GM21825 (cell line): ENCODE measurements at regions not wholly inside any gene's neighbourhood (a gene's known extent, or its start where the extent isn't known, plus 50 kb on each side); places are given as distances from the start of the nearest gene placed in this dataset.
"Not testable (repeated sequence)": the region's sequence is repeated elsewhere in the genome, so short reads cannot be mapped to it uniquely, and the experiment has no call there.

Experiments
- ATAC-seq: cut with Tn5 transposase; IDR thresholded peaks from one replicate; pipeline ENCODE4 v1.9.1; 2021; ENCODE audit warnings: mild to moderate bottlenecking, moderate library complexity; ENCODE audit not compliant: unreplicated experiment

DNA sequence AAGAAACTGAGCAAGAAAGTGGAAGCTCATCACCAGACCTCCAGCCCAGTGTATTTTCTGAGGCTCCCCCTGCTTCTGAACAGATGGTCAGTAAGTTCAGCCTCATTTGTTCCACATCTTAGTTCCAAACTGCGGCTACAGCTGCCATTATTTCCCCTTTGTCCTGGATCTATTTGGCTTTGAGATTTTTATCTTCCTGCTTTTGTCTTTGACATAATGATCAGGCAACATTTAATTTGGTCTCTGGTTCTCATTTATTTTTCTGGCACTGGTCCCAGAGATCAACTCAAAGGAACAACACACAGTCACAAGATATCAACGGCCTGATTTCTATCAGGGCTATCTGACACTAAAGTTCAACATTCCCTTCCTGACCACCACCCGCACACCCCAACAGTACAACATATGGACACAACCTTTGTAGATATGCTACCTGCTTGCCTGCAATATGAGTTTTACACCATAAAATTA, 137.5 kb downstream of the FAM76B start:
- no peak for ATAC-seq

DNA sequence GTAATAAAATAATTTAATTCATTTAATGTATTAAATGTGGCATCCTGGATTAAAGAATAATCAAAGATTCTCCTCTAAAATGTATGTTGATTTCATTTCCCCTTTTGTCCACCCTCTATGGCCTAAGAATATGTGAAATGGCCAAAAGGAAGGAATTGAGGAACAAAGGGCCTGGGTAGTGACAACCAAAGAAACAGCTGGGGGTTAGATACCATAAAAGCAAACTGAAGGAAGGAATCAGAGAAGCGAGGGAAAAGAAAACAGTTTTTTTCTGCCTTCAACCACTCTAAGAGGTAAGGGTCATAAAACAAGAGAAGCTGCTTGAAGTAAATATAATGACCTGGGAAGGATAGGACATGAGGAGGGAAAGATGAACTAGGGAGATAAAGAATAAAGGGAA, 139.3 kb downstream of the FAM76B start:
- ATAC-seq, result no peak

DNA sequence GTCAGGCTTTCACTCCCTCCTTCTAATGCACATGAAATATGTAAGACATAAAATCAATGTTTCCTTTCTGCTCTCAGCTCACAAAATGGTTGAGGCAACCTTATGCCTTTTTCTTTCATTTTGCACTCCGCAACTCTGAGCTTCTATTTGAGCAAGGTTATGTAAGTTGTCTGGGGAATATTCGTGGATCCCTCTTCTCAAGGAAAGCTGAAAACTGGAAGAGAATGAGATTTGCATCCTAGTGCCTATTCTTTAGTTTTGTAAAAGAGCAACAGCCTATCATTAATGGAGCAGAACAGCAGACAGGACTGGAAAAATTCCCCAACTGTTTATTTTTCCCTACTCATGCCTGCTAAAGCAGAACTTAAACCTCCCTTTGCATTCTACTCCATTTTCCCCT, 141.7 kb downstream of the FAM76B start:
- no peak for ATAC-seq

DNA sequence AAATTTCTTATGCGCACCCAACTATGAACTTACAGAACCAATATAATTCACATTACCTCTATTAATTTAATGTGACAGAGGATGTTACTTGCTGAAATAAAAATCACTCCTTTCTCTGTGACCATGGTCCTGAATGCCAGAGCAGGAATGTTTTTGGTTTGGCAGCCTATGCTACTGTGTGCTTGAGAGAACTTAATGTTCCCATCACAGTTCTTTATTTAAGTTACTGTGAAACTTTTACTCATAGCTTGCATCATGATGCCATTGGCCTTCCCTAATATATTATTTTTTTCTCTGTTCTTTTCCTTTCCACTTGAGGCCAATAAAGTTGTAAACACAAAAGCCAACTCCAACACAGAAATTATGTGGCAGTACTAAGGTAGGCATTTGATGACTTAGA, 142.2 kb downstream of the FAM76B start:
- no peak for ATAC-seq

DNA sequence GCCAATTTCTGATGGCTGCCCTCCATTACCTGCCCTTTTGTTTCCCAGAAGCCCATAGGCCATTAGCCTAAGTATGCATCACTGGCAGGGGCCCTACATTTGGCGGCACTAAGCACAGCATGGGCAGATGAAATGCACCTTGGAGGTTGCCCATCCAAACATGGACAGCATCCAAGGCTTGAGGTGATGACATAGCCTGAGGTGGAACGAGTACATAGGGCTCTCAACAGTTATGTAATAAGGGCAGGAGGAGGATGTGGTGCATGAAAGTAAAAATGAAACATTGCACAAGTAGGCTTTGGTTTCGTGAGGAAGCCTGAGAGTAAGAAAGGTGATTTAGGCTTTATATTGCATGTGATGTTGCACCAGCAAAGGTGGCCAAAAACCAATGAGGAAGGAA, 148.1 kb downstream of the FAM76B start:
- peak; percentile 100 for ATAC-seq

DNA sequence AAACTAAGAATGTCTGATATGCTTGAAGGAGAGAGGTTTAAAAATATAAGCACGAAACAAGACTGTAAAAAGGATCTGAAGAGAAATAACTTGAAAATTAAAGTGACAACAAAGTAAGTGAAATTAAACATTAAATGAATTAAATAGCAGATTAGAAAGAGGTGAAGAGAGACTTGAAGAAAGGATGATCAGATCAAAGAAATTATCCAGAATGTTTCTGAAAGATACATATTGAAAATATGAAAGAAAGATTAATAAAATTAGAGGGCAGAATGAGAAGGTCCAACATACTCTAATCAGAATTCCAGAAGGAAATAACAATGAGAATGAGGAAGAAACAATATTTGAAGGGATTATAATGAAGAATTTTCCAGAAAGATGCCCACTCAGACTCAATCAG, 151.1 kb downstream of the FAM76B start:
- no peak for ATAC-seq

DNA sequence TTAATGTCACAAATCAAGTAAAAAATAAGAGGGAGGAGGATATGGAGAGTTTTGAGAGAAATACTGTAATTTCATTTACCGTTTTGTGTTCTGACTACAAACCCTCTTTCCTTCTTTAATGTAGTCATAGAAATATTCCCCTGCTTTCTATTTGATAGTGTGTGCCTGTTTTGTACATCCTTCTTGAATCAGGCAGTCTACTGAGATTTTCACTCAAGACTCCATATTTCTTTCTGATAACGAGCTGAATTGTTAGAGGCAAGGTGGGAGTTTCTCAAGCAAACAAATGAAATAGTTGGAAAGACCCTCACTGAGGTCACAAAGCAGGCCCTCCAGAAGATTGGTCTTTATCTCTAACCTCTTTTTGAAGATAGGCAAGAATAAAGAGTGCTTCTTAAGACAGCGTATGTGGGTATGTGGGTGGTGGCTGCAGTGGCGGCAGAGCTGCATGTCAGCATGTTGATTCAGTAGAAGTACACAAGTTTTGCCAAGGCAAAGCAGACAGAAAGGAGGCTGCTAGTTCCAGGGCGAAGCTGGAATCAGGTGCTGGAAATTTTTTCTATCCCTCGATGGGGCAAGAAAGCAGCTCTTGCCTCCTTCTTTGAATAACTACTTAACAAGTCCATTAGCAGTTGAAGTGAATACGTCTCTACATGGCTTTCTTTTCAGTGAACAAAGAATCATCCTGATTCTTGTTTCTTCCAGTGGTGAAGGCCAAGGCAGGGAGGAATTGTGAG, 164.2 kb downstream of the FAM76B start:
- ATAC-seq, result no peak

DNA sequence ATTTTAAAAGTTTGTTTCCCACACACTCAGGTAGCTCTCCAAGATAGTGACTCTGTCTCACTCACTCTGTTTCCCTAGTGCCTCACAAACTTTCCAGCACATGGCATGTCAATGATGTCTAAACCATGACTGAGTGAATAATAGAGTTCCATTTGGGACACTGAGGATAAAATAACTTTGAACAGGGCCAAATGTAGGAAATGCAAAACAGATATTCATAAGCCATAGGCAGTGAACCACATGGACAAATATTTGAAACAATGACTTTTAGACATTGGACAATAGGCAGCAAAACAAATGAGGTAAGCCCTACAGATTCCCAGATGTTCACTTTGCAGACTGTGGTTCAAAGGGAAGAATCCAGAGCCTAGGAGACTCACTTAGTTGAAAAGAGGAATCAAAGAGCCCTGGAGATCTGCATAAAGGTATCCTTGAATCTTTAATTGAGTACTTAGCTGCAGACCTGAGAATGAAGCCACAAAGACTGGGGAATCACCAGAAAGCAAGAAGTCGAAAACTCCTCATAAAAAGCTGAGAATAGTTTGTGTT, 173.3 kb downstream of the FAM76B start:
- no peak for ATAC-seq

DNA sequence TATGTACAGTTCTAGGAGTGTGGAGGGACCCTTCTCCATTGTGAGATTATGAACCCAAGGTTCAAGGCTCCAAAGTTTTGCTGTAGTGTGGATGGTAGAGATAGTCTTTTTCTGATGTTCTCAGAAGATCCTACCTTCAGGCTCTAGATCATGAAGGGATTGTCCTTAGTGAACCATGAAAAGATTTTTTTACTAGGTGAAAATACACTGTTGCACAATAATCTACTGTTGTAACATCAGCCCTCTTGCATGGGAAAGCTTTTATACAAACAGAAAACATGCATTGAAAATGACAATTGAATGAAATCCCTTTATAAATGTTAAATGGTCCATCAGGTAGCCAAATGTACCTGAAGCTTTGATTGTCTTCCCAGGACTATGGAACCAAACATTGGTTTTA, 177.8 kb downstream of the FAM76B start:
- ATAC-seq, result no peak

DNA sequence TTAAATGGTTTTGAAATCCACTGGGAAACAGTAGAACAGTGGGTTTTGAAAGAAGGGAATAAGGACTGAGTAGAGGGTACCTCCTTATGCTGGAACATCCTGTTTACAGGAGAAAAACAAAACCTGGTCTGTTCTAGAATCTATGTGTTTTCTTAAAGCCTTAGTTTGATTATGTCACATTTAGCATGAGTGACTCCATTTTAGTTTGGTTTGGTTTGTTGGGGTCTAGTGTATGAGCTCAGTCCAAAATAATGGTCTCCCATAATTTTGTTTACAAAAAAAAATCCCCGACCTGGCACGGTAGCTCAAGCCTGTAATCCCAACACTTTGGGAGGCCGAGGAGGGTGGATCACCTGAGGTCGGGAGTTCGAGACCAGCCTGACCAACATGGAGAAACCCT, 179.4 kb downstream of the FAM76B start:
- ATAC-seq, result not testable (repeated sequence)

DNA sequence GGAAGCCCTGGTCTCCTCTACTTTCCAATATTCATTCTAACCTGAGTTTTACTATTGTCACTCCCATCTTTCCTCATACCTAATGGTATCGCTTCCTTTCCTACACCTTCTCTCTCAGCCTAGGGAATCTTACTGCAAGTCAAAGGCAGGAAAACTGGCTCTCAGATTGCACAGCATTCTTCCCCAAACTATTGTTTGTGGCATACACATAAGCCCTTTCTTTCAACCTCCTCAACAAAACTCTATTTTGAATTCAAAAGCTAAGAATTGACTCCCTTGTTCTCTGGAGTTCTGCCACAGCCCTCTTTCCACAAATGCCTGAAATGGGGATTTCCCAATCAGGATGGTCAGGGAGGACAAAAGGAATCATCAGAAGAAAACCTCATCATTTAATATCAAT, 181.5 kb downstream of the FAM76B start:
- ATAC-seq, result no peak

DNA sequence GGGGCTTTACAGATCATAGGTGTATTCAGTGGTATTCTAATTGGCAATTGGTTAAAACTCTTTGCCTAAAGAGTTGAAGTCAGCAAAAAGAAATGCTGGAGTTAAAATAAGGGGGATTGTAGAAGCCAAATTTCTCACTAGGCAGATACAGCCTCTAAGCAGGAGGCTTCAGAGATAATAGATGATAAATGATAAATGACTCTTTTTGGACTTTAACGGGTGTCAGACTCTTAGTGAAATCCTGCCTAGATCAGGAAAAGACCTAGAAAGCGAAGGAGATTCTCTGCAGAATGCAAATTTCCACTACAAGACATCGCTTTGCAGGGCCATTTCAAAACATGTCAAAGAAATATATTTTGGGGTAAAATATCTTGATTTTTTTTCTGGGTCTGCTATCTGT, 182.8 kb downstream of the FAM76B start:
- ATAC-seq, result no peak

DNA sequence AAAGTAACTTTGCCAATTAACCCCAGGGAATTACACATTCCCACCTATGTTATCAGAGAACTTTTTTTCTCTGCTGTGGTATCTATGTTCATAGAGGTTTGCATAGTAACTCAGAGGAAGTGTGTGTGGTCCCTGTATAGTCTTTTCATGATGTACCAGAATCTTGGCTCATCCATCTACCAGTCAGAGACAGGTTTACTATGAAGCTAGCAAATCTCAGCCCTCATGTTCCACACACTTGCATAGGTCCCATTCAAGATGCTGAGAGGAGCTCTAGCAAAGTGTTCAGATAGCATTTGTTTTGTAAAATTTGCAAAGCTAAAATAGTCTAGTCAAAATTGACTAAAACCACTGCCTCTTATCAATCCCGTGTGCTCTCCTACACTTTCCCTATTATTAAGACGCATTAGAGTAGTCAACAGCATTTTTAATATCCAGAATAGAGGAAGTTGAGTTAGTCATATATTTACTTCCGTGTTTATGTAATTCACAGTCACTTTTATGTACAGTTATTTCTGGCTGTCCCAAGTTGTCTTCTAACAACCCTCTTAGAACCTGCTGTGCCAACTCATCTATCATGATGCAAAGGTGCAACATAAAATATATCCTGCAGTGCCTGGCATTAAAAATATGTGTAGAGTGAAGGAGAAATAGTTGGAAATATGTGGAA, 184.2 kb downstream of the FAM76B start:
- ATAC-seq, result no peak

DNA sequence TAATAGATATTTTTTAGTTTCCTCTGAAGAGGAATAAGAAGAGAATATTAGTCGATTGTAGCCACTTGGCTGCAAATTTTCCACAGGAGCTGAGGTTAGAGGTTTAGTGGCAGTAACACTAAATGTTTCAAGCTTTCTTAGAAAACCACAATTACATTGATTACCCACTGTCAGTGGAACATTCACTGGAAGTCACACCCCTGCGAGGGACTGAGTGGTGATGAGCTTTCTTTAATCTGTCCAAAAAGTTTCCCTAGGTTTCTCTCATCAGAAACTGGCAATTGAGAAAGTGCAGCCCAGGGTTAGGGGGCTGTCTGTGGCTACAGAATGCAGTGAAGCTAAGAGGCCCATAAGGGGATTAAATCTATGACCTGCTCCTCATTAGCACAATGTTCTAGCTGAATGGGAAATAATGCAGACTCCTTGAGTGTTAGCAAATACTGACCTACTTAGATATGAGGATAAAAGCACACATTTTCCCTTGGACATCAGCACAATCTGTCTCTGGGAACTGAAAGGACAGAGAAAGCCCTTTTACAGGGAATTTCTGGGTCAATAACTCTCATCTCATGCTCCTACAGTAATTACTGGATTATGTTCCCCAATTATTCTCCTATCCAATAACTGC, 189.5 kb downstream of the FAM76B start:
- ATAC-seq, result no peak

DNA sequence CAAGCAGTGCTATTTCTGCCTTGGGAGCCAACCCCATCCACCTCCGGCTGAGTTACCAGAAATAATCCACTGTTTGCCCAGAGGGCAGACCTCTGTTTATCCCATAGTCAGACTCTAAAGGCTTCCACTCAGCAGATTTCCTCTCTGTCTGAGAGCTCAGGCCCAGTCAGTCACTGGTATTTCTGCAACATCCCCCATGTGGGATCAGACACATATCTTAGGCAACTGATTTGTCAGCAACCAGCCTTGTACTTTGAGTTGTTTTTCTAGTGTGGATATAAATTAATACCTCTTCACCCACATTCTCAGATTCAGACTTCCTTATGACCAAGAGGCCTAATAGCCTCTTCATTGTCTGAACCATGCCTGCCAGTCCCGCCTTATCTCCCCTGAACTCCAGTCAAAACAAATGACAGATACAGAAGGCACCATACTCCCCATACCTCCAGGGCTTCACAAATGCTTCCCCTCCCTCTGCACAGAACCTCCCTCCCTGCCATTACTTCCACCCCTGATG, 193.6 kb downstream of the FAM76B start:
- ATAC-seq, result no peak

DNA sequence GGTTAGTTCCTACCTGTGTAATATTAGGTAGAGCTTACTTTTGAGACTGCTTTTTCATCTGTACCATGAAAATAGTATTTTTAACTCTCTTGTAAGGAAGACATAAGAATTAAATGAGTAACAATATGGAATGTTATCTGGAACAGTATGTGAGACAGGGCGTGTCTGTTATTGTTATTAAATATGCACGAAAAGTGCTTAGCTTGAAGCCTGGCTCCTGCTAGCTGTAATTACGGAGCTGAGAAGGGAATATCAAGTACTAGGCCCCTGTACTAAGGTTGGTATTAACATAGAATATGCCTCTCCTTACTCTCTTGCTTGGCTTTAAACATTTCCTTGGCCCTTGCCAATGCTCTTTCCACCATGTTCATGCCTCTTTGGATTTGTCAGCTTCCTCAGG, 194.0 kb downstream of the FAM76B start:
- ATAC-seq, result no peak

DNA sequence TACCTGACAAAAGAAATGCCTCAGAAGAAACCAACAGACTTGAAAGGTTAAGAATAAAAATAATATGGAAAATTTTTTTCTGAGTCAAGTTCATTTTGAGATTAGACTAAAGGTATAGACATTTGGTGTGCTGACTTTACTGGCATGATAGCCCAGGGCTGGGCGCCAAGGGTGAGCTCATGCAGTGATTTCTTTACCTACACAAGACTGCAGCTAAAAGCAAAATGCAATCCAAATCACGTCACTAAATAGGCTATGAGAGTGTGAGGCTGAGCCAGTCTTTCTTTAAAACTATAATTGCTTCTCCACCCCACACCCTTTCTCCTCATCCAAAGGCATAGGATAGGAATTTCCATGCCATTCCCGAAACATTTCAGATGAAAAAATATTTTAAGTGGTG, 196.5 kb downstream of the FAM76B start:
- no peak for ATAC-seq

DNA sequence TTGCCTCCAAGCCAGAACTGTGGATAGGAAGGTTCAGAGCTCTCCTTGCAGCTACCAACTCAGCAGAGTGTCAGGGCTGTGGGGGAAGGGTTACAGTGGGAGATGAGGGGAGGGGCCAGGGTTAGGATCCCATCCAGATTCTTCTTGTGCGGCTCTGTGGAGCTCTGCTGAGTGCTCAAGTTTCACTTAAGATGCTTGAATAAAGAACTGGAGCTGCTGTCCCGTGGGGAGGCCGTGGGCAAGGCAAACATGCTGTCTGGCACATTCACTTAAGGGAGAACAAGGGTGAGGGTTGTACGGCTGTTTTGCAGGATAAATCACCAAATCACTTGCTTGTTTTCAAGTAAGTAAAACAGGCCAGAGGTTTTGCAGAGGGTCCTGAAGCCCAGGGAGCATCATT, 197.1 kb downstream of the FAM76B start:
- ATAC-seq, result no peak

DNA sequence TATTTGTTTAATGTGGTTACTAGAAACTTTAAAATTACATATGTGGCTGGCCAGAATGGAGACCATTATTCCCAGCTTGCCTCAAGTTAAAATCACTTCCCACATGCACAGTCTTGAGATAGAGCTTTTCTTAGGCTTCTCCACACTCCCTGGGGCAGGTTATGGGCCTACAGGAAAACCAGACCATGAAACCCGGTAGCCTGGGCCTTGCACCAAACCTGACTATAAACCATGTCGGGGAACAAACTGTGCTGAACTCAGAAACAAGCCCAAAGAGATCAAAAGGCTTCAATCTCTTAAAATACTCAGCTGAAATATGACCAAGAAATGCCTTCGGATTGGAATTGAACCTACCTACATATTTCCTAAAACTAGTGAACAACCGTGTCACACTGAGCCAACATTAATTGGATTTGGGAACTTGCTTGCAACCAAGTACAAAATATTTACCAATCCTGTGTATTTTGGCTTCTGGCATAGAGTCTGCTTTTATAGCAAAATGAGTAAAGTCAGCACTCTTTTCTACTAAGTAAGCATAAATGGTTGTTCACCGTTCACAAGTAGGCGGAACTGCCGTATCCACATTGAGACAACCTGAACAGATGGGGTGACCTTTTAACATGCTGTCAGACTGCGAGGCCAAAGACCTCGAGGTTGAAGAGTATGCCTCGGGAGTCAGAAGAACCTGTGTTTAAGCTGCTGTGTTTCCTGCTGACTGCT, 199.5 kb downstream of the FAM76B start:
- ATAC-seq, result no peak

DNA sequence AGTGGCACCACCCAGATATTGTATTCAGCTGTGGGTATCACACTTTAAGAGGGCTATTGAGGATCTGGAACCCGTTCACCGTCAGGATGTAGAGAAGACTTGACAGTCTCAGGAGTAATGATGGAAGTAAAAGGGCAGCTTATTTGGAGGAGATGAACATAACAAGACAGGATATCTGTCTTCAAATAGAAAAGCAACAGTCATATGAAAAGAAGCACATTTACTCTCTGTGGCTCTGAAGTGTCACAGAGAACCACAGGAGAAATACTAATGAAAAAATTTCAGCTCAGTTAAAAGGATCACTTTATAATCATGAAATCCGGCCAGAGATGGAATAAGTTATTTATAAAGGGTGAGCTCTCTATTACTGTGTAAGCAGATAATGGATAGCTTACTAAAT, 200.8 kb downstream of the FAM76B start:
- ATAC-seq, result no peak

DNA sequence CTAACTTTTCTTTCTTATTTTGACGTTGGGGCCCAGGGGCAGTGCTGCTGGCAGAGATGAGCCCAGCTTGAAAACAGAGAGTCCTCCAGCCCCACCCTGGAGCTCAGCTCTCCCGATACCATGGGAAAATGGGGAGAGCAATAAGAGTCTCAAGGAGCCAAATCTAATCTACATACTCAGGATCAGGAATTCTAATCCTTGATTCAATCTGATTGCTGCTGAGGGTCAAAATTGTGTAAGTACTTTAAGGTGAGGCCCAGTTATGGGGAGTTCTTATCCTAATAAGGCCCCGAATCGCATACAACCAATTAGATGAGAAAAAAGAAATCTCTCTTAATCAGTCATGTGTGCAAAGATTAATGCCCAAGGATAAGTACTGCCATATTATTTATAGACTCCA, 202.9 kb downstream of the FAM76B start:
- ATAC-seq, result no peak
